SH-SY5Y (cell line): ENCODE measurements at regions not wholly inside any gene's neighbourhood (a gene's known extent, or its start where the extent isn't known, plus 50 kb on each side); places are given as distances from the start of the nearest gene placed in this dataset.

Experiments
- GATA2 ChIP-seq: IDR thresholded peaks from 2 replicates; pipeline ENCODE4 v1.6.1; 2011; ENCODE audit warnings: mild to moderate bottlenecking, low read depth, low read length
- GATA3 ChIP-seq: IDR thresholded peaks from 2 replicates; pipeline ENCODE4 v1.6.1; 2011; ENCODE audit warnings: low read depth, mild to moderate bottlenecking, low read length, moderate library complexity

GRCh38 chr11:112368381-112368780 lies 107.7 kb upstream of the PLET1 start:
- TF ChIP-seq GATA2 = no peak
- TF ChIP-seq GATA3 = no peak

GRCh38 chr11:112369374-112369773 lies 108.7 kb upstream of the PLET1 start:
- TF ChIP-seq GATA3 (no peak), GATA2 (no peak)

GRCh38 chr11:112369916-112370315 lies 109.3 kb upstream of the PLET1 start:
- TF ChIP-seq GATA3 = no peak
- TF ChIP-seq GATA2 = no peak

GRCh38 chr11:112374486-112375140 lies 114.0 kb upstream of the PLET1 start:
- TF ChIP-seq GATA3 = no peak
- TF ChIP-seq GATA2 = no peak

GRCh38 chr11:112377946-112378345 lies 117.3 kb upstream of the PLET1 start:
- TF ChIP-seq GATA2 (no peak), GATA3 (no peak)

- no peak for TF ChIP-seq GATA3
- TF ChIP-seq GATA2 = no peak
Observed at GRCh38 chr11:112380464-112380863, 119.8 kb upstream of the PLET1 start.

- TF ChIP-seq GATA3 = no peak
- no peak for TF ChIP-seq GATA2
Observed at GRCh38 chr11:112381578-112381977, 120.9 kb upstream of the PLET1 start.

GRCh38 chr11:112382561-112382960 lies 121.9 kb upstream of the PLET1 start:
- TF ChIP-seq GATA3 = no peak
- TF ChIP-seq GATA2 = no peak

- TF ChIP-seq GATA2 = no peak
- TF ChIP-seq GATA3 = no peak
Observed at GRCh38 chr11:112388496-112388895, 127.8 kb upstream of the PLET1 start.

GRCh38 chr11:112391086-112391485 lies 130.4 kb upstream of the PLET1 start:
- TF ChIP-seq GATA3 (no peak), GATA2 (no peak)

GRCh38 chr11:112392904-112393303 lies 132.2 kb upstream of the PLET1 start:
- no peak for TF ChIP-seq GATA2
- TF ChIP-seq GATA3 = no peak

GRCh38 chr11:112394304-112394703 lies 133.6 kb upstream of the PLET1 start:
- TF ChIP-seq GATA3 (no peak), GATA2 (no peak)

- no peak for TF ChIP-seq GATA3
- no peak for TF ChIP-seq GATA2
Observed at GRCh38 chr11:112396076-112396475, 135.4 kb upstream of the PLET1 start.

- TF ChIP-seq GATA2 (no peak), GATA3 (no peak)
Observed at GRCh38 chr11:112398798-112399478, 138.3 kb upstream of the PLET1 start.

GRCh38 chr11:112400476-112401014 lies 139.9 kb upstream of the PLET1 start:
- TF ChIP-seq GATA3 (no peak), GATA2 (no peak)
